ENCODE measurements at regions not wholly inside any gene's neighbourhood (a gene's known extent, or its start where the extent isn't known, plus 50 kb on each side); places are given as distances from the start of the nearest gene placed in this dataset.

DNA sequence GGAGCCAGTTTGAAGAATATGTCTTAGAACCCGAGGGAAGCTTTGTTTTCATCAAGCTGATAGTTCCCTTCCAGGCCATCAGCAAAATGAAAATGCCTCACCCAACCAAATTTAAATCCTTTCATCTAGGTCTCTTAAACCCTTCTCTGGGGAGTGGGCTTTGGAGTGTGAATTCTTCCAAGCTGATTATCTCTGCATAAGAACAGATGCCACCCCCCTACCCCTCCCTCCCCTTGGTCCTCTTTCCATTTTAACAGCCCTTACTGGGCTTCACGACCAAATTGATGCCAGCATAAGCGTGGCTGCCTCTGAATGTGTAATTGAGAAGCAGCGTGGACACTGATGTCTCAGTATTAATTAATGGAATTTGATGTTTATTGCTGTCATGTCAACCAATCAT lies 509.7 kb upstream of the CLINT1 start:
- no peak for DNase-seq (ENCODE audit: low read depth)

DNA sequence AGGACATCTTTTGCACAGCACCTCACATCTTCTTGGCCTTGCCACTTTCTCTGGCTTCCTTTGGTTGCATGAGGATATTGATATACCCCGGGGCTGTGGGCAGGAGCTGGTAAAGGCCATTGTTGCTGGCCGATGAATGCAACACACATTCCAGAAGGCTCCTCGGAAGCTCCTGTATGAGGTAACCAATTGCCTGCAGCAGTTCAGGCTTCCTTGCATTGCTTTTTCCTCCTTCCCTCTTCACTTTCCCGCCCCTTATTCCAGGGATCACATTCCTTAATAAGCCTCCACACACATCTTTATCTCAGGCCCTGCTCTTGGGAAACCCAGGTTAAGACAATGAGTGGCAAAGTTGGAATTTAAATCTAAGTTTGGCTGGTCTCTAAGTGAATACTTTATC lies 505.4 kb upstream of the CLINT1 start:
- no peak for DNase-seq (ENCODE audit: low read depth)

DNA sequence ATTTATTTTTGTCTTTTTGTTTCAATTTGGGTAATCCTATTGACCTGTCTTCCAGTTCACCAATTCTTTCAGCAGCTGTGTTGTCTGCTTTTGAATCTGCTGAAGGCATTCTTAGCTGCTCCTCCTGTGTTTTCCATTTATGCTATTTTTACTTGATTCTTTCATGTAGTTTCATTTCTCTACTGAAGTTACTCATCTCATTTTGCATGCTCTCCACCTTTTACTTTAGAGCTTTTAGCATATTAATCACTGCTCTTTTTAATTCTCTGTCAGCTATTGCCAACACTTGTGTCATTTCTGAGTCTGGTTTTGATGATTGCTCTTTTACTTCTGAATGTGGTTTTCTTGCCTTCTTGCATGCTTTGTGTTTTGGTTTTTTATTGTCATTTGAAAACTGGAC lies 496.0 kb upstream of the CLINT1 start:
- no peak for DNase-seq (ENCODE audit: low read depth)

DNA sequence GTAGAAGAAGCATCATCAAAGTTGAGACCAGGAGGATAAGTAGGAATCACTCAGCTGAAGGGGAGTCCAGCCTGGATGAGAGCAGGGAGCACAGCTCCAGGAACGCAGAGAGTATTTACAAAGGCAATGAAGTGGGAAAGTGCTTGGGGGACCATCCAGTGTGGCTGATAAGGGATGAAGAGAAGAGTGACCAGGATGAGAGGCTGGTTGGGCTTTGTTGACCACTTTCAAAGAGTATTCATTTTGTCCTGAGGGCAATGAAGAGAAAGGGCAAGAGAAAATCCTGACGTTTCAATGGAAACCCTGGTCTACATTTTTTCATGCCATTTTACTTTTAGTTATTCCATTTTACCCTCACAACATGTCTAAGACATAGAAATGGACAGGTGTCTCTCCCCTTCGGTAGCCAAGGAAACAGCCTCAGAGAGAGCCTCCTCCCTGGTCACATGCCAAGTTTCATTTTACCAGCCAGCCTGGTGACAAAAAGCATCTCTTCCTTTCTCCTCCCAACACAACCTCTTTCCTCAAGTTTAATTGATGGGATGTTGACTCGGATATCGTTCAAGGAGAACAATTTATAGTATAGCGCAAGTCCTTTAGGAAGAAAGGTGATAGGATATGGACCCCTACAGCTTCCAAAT lies 492.7 kb upstream of the CLINT1 start:
- no peak for DNase-seq (ENCODE audit: low read depth)

DNA sequence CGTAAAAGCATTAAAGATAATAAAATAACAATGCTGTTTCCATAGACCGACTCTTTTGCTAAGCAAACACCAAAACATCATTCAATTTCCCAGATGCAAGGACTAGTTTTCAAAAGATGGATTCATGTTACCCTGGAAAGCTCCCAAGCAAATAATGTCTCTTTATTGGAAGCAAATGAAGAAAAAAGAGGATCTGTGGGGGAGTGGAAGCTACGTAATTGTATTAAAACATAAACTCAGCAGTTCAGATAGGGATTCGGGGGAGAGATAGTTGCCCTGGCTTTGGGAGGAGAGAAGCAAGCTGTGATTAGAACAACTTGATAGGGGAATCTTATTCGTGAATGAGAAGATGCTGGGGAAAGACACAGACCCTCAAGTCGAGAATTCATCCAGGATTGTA lies 491.0 kb upstream of the CLINT1 start:
- no peak for DNase-seq (ENCODE audit: low read depth)

DNA sequence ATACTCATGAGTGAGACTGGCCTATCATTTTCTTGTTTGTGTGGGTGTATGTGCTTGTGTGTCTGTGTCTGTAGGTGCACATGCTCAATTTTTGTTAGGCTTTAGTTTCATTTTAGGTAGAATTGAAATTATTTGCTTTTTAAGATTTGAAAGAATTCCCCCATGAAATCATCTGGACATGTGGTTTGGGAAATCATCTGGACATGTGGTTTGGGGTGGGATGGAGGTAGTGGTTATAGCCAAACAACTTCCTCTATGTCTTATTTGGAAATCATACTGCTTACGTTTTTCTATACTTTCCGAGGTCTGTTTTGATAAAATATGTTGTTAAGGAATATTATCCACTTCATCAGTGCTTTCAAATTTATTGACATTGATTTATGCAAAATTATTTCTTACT lies 485.4 kb upstream of the CLINT1 start:
- no peak for DNase-seq (ENCODE audit: low read depth)

DNA sequence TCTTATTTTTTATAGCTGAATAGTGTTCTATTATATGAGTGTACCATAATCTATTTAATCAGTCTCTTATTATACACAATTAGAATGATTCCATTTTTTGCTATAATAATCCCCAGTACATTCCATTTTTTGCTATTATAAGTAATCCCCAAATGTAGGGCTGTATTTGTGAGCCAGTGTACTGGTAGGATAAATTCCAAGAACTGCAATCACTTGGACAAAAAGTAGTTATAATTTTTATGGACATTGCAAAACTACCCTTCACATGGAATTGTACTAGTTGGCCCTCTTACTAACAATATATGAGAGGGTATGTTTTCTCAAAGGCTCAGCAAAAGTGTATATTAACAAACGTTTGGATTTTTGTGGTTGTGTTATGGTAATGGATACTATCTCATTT lies 481.7 kb upstream of the CLINT1 start:
- no peak for DNase-seq (ENCODE audit: low read depth)

DNA sequence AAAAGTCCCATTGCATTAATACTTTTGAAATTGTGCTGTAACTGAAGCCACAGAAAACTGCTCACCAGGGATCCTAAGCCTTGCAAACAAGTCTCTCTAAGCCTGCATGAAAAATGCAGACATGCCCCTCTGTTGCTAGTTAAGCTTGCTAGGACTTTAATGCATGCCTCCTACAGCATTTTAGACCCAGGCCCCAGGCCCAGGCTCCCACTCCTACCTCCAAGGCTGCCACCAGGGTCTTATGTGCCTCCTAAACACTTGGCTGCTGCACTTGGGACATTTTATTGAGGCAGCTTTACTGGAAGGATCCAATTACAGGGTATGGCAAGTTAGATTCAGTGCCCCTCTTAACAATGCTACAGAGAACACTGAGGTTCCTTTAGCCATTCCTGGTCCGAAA lies 467.3 kb upstream of the CLINT1 start:
- no peak for DNase-seq (ENCODE audit: low read depth)

DNA sequence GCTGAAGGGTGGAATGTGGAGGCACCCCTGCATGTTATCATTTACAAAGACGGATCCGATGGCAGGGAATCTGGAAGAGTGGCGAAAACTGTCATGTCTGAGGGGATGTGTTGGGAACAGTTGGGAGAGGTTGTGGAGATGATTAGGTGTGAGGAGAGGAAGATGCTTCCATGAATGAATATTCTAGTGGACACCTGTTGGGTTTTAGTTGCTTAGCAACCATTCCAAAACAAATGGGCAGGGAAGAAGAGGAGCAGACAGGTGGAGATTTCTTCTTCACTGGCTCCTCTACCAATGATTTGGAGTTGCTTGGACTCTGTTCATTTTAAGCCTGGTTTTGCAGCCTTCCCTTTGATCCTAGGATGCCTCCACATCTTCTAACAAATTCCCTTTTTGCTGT lies 465.3 kb upstream of the CLINT1 start:
- no peak for DNase-seq (ENCODE audit: low read depth)

DNA sequence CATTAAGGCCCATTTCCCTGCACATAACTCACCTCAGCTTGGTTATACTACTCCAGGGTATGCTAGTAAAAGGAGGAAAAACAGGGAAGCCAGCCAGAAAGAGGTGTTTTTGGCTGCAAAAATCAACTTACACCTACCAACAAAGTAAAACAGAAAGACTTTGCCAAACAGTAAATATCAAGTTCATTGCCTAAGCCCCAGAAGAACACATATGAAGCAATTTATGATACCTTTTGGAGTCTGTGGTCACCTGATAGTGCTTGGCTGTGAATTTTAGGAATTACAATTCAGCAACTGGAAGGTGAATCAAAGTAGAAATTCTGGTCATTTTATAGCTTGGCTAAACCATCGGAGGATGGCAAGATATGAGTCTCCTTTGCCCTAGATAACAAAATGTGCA lies 463.7 kb upstream of the CLINT1 start:
- DNase-seq (ENCODE audit: low read depth), result no peak

DNA sequence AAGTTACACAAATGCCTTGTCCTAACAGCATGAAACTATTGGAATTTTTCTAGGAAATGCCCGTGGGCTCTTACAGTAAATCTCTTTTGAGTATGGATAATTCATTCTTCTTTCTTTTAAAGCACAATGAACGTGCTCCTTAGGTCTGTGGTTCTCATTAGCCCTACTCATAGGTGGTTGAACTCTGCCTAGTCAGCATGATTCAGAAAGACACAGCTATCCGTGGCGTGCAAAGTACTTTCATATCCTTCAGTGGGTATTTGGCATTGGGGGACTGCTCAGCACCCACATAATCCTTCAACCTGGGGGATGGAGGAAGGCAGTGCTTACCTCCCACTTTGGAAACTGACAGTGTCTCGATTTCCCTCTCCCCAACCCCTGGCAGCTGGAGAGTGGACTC lies 462.0 kb upstream of the CLINT1 start:
- no peak for DNase-seq (ENCODE audit: low read depth)

DNA sequence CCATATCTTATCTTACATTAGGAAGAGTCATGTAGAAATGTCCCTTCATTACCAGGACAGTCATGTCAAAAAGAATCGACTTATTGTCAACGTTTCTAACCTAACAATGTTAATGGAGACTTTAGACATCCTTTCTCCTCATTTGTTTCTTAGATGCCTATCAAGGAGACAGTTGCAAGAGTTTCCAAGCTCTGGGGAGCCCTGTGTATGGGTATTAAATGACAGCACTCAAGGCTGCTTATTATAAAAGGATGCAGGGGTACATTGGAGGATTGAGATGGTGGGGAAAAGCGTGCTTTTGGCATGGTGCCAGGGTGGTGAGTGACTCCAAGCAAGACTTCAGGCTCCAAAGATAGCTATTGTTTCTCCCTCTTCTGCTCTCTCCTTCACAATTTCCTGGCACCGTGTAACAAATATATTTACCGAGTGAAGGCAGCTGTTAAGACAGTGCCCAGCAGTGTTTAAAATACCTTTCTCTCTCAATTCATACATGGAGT lies 461.3 kb upstream of the CLINT1 start:
- DNase-seq (ENCODE audit: low read depth), result no peak

DNA sequence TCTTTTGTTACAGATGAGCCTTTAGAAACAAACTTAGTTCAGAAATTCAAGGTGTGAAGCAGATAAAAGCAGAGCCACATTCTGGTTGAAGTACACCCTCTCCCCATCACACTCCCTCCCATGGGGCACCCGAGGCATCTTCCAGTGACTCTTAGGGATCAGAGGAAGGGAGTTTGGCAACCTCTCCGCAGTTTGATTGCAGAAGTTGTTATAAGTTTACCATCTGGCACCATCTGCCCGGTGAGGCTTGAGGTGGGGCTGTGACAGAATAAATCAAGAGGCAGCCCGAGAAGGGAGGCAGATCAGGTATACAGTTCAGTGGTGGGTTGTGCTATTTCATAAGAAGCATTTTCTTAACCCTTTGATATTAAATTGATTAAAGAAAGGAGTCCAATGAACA lies 458.6 kb upstream of the CLINT1 start:
- no peak for DNase-seq (ENCODE audit: low read depth)

DNA sequence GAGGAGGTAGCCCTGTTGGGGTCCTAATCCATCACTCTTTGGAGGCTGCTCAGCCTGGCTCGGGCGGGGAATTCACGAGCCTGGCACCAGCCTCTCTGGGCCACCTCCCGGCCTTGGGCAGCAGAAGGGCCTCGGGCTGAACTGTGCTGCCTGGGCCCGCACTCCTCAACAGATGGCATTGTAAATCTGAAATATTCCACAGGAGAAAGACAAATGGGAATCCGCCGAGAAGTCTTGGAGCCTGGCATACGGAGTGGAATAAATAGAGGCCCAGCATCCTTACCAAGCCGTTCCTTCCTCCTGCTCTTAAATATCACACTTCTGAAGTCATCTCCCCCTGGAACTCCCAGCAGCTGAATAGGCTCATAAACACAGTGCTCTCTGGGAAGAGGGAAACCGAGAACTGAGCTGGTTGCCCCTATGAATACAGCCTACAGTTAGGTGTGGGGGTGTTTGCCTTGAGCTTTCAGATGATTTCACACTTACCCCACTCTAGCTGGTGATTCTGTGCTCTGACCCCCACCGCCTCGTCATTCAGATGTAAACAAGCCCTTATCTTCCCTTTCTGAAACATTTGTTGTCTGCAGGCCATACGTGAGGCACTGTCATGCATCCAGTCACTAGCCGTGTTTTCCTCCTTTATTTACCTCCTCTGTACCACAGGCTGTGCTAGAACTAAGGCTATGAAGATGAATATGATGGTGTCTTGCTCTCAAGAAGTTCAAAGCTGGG lies 455.0 kb upstream of the CLINT1 start:
- no peak for DNase-seq (ENCODE audit: low read depth)

DNA sequence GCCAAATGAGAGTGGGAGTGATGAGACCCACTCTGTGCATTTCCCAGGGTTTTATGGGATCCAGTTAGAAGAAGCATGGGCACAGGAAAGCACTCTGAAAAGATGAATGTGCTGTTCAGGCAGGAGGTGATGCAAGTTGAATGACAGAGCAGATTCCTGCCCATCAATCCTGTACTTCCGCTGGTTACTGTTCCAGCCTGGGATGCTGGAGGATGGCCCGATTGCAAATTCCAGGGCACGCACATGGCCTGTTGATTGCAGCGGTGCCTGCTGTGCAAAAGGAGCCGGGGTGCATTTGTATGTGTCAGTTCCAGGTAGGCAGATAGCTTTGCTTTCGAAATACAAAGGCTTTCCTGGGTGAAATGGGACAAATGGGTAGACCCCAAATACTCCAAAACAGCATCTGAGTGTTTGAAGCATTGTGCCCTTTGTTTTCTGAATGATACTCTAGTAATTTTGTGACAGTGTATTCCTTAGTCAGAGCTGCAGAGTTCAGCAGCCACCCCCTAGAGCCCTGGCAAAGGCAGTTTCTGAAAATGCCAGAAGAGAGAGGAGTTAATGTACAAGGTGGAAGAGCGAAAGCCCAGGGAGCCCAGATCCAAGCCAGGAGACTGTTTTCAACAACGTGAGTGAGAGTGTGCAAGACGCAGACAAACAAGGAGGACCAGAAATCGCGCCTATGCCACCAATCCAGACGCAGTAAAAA lies 454.2 kb upstream of the CLINT1 start:
- DNase-seq (ENCODE audit: low read depth), result no peak

DNA sequence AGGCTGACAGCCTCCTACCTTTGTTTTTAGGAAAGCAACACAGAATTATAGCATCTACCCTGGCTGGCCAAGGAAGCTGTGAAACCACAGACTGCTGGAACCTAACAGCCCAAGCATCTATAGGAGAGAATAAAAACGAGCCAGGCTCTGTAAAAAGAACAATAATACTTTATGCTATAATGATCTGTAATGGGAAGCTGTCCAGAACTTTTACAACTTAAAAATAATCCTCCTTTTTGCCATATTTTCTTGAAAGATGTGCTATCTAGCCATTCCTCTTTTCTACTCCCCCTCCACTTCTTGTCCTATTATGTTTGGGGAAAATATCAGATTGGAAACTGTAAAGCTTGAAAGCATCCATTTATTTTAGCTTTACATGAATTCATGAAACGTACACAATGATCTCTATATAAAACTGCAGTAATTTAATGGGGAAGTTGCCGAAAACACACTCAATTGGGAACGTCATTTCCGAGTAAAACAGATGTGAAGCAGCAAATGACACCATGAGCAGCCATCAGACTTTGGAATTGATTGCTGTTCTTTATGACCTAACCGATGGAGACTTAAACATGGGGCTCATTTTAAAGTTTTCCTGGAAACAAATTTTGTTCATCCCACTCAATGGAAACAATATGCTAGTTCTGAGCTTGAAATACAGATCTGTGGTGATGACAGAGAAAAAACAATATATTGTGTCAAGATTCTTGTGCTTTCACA lies 450.3 kb upstream of the CLINT1 start:
- no peak for DNase-seq (ENCODE audit: low read depth)

DNA sequence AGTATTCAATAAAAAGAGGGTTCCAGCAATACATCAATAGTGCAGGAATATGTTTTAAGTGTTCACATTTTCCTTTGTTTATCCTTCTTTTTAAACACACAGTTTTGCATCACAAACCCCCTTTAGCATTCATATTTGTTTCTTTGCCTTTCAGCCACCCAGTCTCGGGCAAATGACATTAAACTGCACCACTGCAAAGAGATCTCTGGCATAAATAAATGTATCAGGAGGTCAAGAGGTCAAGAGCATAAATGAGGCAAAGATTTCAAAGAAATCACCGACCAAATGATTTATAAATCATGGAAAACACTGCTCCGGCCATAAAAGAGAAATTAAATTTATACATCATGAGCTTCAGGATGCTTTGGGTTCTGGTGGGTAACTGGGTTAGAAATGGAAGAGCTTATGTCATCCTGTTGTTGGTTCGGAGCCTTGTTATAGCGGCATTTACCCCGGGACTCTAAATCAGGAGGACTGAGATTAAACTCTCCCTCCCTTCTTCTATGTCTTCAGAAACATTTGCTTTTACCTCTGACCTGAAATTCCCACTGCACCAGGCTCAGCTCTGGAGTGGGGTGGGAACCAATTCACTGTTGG lies 449.6 kb upstream of the CLINT1 start:
- no peak for DNase-seq (ENCODE audit: low read depth)

DNA sequence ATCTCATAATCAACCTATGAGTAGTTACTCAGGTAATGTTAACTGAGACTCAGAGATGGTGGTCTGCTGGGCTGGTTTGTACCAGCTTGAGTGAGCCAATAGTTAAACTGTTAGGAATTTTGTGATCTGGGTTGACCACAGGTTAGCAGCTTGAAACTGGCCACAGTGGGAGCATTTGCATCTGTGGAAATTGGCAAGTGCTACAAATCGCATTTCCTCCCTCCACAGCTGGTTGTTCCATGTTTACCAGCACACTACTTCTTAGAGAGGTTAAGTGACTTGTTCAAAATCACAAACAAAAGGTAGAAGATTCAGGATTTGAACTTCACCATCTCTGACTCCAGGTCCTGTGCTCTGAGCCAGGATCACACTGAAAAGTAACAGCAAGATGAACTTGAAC lies 446.9 kb upstream of the CLINT1 start:
- DNase-seq (ENCODE audit: low read depth), result no peak

DNA sequence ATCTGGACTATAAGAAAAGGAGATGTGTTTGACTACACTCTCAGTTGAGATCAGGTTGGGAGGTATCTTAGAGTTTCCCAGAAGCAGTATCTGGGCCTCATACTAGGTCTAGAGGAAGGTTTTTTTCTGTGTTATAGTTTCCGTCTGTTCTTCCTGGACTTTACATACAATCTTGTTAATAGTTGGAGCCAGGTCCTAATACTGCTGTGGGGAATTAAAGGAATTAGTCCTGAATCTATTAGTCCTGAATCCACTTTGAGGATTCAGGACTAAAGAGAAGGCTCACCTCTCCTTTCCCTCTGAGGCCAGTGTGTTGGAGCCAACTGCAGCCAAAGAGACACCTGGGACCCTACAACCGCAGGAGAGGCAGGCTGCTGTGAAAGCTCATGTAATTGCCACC lies 445.7 kb upstream of the CLINT1 start:
- DNase-seq (ENCODE audit: low read depth), result no peak

DNA sequence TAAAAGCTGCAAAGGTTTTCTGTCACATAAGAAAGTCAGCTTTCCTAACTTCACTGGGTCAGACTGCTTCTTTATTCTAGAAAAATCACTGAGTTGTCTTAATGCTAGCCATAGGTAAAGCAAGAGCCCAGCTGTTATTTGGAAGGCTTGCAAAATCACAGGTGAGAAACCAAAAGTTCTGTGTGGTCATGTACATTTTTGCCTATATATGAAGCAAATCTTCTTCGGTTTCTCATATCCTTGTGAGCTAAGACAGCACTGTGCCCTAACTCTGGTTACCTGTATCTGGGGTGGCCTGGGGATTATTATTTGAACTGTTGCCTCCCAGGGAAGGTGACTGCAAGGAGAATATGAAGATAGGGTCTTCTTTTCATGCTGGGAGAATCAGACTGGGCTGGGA lies 444.9 kb upstream of the CLINT1 start:
- DNase-seq (ENCODE audit: low read depth), result no peak

DNA sequence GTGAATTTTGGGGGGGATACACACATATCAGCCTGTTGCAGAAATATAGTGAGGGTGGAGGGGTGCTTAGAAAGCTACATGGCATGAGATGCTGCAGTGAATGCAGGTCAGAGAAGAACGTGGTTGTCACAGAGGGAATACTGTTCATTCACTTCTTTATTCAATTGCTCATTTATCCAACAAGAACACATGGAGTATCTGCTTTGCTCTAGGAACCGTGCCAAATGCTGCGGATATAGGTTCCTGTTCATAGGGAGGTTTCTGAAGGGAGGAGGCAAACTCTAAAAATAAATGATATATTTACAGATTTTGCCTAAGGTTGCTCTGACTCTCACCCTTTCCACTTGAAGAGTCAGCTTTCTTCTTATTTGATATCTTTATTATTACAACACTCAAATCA lies 444.3 kb upstream of the CLINT1 start:
- peak; percentile 2 for DNase-seq (ENCODE audit: low read depth)

DNA sequence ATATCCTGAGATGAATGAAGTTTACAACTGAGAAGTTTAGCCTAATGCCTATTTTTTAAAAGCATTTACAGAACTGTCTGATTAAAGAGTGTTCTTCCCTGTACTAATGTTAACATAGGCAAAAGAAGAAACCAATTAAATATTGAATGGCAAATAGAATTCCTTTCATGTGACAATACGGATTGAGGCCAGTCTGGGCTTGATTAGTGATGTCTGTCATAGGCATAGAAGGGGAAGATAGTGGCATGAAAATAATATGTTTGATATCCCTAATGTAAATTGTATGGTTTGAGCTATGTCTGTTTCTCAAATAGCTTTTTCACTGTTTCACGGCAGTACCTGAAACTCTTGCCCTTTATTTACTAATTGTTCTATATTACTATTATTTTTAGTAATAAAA lies 443.1 kb upstream of the CLINT1 start:
- DNase-seq (ENCODE audit: low read depth), result no peak
